ENCODE measurements at regions not wholly inside any gene's neighbourhood (a gene's known extent, or its start where the extent isn't known, plus 50 kb on each side); places are given as distances from the start of the nearest gene placed in this dataset.
"Not testable (repeated sequence)": the region's sequence is repeated elsewhere in the genome, so short reads cannot be mapped to it uniquely, and the experiment has no call there.

DNA sequence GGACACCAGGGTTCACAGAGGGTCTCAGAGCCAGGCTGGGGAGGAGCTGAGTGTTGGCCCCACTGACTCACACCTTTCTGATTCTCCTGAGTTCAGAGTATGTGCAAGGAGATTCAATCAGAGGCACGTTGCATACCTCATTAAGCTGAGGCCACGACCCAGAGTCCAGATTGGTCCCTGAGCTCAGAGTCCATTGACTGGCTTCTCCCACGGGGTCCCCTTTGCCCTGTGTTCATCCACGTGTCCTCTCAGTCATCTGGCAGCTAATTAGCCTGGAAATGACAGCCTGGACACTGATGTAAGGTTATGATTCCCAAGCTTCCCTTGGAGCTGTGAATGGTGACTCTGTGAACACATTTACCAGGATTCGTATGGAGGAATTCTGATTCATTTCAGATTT lies 267.2 kb downstream of the SH3BP4 start:
- ATAC-seq, result no peak
- no peak for DNase-seq

DNA sequence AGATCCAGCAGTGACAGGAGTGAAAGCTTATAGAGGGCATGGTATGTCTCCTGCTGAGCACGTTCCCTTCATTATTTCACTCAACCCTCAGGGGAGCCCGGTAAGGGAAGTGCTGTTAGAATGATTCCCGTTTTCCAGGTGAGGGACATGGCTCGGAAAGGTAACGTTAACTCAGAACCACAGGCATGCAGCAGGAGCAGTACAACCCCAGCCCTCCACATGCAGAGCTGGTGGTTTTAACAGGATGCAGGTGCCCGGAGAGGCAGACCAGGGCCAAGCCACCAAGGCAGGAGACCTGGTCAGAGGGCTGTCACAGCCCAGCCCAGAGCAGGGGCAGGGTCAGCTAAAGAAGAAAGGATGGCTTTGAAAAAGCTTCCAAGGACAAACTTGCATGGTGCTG lies 268.5 kb downstream of the SH3BP4 start:
- ATAC-seq, result no peak
- DNase-seq, result no peak

DNA sequence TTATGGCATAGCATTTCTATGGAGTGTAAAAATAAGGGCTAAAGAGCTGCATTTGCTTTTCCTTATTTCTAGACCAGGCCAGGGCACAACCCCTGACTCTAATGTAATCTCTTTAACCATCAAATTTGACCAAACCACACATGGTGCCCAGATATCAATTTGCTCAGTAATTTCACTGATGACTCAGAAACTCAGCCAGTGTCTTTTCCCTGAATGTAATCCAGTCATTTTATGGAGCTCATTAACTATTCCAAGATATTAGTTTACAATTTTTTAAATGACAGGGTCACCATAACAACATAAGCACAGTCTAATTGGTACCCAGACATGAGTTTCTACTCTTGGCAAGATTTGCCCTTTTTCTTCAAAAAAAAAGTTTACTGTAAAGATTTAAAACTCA lies 270.8 kb upstream of the AGAP1 start:
- ATAC-seq, result no peak
- no peak for DNase-seq

DNA sequence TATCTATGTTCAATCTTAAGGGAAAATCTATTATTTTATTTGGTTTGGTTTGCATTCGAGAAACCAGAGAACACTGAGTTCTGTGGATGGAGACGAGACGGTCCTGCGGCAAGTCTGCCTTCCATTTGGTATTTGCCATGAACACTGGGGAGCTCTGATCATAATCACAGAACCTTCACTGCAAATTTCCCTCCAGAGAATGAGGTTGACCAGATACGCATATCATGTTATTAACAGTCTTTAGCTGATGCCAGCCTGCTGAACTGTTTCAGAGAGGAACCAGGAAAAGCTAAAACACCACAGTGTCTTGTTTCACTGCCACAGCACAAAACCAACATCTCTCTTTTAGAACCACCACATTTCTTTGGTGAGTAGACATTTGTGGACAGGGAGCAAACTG lies 269.4 kb upstream of the AGAP1 start:
- DNase-seq (no peak), ATAC-seq (no peak)

DNA sequence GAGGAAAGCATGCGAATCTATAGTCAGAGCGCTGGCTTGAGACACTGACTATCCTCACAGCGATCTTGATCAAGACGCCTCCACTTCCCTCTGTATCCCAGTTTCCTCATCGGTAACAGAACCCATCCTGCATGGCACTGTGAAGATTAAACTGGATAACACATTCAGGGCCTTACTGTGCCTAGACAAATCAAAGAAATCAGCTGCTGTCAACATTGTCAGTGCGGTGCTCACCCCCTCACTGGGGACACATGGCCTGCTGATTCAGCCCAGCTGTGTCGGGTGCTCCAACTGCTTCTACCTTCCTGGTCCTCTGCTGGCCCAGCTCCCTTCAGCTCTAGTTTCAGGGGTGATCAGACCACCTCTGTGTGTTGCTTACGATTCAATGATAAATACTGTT lies 268.6 kb upstream of the AGAP1 start:
- ATAC-seq, result no peak
- no peak for DNase-seq

DNA sequence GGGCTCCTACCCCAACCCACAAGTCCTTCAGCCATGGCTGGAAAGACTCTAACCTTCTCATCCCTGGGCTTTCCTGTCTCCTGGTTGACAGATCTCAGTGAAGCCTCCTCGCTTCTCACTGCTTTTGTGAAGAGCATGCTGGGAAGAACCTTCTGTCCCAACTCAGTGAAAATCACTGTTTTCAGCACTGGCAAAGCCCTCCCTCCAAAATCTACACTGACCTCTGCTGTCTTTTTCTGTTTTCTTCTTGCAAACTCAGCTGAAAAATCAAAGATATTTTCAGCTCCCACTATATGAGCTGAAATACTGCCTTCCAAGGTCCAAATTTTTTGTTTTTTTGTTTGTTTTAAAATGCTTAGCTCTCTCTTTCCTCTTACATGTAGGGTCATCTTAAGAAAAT lies 266.3 kb upstream of the AGAP1 start:
- ATAC-seq (no peak), DNase-seq (no peak)

DNA sequence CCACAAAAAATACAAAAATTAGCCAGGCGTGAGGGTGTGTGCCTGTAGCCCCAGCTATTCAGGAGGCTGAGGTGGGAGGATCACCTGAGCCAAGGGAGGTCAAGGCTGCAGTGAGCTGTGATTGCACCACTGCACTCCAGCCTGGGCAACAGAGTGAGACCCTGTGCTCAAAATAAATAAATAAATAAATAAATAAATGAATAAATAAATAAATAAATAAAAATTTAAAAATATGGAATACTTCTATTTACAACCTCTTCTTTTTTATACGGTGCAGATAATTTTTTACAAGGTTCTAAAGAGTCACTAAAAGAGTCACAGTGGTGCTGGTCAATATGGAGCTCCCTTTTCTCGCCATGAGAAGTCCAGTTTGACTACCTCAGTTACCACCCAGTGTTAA lies 265.4 kb upstream of the AGAP1 start:
- not testable (repeated sequence) for ATAC-seq, DNase-seq

DNA sequence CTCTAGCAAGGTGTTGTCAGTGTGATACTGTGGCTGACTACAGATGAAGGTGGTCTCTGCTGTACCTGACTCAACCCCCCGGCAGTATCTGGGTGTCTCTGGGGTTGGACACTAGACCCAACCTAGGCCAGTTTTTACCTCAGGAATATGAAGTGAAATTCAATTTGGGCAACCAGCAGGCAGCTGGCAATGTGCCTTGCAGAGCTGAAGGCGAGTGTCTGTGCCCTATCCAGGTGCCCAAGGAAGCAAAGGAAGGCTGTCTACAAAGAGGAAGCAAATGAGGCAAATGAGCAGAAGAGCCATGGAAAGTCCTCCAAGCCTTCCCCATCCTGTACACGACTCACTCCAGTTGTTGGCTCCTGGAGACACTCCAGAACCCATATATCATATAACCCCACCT lies 264.6 kb upstream of the AGAP1 start:
- ATAC-seq, result no peak
- DNase-seq, result no peak

DNA sequence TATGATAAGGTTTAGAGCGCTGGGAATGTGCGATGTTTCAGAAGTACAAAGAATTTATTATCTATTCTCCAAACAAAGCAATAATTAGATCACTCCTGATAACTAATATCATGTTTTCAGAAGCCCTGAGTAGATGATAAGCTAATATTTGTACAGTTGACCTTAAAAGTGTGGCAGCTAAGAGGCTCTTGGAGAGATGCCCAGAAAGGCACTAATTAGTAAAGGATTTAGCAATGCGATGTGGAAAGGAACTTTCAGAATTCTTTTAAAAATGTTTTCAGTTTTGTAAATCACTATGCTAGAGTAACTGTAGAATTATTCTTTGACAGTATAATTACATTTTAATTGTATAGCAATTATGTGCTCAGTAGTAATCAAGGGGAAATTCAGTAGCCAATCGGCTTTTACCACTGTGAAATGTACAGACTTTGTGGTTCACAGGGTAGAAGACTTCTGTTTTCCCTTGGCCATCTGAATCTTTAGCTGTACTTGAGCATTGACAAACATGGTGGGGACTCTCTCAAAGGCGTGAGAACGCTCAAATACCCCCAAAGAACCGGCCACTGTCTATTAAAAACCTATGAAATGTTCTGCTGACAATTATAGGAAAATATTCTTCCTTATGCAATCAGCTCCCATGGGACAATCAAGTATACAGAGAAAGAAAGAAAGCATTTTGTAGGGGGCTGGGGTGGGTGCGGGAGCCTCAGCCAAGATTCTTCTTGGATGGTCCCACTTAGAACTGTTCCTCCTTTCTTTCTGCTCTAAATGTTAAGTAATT lies 262.8 kb upstream of the AGAP1 start:
- DNase-seq (no peak), ATAC-seq (no peak)

DNA sequence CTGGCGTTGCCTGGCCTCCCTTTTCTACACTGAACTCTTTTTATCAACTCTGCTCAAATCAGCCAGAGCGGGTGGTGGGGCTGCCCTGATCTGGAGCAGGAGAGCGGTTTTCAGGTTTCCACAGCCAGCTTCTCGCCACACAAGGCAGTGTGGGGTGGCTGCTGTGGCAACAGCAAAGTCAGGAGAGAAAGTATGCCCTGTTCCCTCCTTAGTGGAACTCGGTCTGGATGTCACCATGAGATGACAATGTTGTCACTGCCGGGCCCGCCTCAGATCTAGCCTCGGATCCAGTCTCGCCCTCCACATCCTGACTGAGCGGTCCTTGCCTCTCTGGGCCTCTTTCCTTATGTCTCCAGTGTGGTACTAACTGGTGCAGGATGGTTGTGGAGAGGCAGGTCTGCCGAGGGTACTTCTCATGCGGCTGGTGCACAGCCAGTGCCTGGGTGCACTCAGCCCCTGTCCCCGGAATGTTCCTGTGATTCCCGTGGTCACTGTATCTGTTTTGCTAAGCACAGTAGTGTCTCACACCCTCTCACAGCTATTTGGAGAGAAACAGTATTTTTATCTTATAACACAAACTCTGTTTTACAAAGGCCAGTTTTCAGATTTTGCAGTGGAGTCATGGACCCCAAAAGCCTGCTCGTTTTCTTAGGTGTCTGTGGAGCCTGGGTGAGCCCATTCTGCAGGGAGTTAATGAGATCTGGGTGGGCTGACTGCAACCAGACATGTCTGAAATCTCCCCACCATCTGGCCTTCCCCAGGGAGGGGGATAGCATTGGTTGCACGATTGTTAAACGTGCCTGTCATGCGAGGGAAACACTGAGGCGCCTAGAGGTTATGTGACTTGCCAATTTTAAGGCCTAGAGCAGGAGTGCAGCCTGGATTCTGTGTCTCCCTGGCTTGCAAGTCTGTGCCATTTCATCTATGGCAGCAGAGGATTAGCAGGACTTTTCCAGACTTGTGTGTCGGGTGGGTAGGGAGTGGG lies 261.1 kb upstream of the AGAP1 start:
- DNase-seq (no peak), ATAC-seq (no peak)

DNA sequence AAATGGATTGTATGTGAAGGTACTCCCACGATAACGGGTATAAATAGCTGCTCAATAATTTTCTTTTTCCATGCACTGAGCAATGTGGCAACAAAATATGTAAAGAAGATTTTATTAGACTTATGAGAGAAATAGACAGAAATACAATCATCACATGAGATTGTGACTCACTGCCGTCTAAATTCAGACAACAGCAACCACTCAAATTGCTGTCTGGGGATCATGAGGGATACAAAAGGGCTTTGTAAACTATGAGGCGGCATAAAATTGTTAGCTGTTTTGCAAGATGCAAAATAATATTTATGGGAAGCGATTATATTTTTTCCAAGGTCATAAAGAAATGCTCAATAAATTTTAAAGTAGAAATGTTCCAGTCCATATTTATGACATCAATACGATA lies 259.1 kb upstream of the AGAP1 start:
- no peak for ATAC-seq
- no peak for DNase-seq

DNA sequence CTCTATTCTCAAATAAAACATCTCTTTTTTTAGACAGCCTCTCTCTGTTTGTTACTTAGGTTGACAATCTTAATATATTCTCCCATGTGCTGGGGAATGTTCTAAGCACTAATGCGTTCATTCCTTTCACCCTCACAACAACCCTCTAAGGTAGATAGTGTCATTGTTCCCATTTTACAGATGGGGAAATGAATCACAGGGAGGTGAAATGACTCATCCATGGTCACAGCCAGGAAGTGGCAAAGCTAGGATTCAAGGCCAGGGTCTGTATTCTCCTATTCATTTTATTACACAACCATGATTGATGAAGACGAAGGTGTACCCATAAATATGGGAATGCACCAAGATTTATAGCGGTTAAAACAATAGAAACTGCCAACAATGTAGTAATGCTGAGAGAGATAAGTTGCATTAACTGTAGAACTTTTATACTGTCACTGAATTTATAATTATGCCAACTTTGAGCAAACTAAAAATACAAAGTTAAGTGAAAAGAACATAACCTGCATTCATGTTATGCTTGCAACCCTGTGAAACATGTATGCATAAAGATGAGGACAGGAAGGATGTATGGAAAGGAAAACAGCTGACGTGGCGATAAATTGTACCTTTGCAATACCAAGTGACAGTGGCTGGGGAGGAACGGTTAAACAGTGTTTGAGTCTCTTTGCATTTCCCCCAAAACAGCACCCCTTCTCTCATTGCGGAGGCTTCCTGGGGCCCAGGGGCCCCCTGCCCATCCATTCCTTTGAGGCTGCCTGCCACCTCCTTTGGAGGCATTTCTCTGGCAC lies 257.7 kb upstream of the AGAP1 start:
- ATAC-seq, result no peak
- DNase-seq, result no peak

DNA sequence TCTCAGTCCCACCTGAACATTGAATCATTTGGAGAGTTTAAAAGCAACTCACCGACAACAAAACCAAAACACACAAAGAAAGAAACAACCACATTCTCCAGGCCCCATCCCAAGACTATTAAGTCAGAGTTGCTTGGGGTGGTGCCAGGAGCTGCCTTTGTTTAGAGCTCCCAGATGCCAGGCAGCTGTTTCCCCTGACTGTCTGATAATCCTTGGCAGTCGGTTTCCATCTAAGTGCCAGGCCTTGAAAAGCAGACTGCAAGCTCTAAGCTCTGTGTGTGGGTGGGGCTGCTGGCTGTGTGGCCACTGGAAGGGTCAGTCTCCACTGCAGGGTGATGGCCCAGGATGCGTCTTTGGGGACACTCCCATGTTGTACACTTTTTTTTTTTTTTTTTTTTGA lies 255.3 kb upstream of the AGAP1 start:
- ATAC-seq, result no peak
- no peak for DNase-seq

DNA sequence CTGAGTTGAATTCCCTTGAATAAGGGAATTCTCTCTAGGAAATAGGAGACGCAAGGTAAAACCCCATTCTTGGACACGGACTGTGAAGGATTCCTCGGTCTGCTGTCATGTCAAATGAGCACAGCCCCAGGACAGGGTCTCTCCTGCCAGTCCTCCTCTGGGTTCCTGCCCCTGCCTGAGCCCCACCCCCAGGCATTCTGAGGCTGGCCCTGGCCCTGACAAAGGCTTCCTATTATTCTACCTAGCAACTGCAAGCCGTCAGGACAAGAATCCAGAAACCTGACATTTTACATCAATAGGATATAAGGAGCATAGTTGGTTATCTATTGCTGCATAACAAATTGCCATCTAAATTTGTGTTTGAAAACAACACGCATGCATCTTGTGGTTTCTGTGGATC lies 253.3 kb upstream of the AGAP1 start:
- DNase-seq, result no peak
- ATAC-seq, result no peak

DNA sequence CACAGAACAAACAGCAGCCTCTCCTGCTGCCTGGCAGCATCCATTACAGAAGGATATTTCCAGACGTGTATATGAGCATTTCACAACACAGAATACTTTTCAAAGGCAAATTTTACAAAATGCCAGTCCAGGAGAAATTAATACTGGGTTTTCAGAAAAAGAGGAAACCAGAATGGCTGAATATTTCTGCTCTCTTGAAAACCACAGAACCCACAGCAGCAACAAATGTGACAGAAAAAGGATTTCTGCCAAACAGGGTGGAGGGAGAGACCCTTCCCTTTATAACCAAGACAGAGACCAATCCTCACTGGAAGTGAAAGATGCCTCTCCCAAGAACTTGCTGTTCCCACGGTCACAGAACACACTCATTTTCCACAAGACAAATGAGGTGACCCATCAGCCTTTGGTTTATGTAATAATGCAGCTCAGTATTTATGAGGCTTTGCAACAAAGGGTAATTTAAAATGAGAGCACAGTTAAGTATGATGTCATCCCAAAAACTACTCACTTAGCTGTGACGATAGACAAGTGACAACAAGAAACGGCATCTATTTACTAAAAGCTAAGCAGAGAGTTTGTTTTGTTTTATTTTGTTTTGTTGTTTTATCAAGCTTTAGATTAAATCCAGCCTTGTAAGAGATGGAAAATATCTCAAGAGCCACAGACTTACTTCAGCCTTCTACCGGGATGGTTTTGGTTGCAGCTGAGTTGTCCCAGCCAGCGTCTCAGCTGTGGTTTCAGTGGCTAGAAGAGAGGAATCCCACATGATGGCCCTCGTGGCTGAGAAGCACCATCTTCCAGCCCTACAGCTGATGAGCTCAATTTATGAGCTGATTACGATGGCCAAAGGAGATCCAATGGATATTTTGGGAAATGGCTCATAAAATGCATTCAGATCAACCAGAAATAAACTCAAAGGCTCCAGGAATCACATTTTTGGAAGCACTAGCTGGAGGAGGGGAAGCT lies 249.3 kb upstream of the AGAP1 start:
- DNase-seq (no peak), ATAC-seq (no peak)

DNA sequence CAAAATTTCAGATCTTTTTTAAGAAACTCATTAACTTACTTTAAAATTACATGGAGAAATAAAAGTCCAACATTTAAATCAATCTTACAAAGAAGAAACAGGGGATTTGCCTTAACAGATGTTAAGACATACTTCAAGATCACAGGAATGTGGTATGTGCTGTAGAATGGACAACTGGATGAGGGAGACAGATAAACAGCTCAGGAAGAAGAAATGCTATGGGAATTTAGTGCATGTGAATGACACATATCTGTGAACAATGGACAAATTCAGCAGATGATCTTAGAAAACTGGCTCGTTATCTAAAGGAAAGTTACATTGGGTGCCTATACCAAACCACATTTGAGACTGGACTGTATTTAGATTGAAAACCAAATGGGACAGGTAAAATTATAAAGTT lies 246.8 kb upstream of the AGAP1 start:
- no peak for ATAC-seq
- no peak for DNase-seq

DNA sequence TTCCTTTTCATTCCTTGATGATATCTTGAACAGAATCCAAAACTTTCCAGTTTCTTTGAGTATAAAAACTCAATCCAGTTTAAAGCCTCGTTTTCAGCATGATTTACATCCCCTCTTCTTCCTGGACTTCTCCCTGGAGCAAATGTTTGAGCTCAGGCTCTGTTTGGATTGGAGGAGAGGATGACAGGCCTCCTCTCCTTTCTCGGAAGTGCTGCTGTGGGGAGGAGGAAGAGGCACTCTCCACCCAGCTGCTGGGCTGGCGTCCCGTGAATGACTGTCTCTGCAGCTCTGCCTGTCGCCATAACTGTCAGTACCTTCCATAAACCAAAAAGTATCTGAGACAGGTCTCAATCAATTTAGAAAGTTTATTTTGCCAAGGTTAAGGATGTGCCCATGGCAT lies 238.2 kb upstream of the AGAP1 start:
- ATAC-seq, result no peak
- DNase-seq, result no peak

DNA sequence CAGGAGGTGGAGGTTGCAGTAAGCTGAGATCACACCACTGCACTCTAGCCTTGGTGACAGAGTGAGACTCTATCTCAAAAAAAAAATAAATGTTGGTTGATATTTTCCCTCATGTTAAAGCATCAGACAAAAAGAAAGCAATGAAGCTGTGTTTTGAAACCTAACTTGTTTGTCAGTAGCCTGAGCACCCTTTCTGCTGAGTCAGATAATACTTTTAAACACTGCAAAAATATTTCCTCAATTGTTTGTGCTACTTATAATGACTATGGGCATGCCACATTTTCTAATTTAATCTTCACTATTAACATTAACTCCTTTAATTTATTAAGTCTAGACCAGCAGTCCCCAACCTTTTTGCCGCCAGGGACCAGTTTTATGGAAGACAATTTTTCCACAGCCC lies 236.3 kb upstream of the AGAP1 start:
- DNase-seq (no peak), ATAC-seq (no peak)

DNA sequence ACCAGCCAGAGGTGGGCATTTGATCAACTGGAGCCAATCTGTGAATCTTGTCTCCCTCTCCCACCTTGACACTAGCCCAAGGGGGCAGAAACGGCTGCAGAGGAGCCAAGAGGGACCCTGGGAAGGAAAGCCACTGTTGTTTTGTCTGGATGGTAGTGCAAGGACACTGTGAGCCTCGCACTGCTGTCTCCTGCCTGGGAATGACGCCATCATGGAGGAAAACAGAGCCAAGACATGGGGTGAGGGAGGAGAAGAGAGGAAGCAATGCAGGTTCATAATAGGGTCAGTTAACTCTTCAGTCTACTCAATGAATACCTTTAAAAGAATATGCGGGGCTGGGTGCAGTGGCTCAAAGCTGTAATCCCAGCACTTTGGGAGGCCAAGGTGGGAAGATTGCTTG lies 231.1 kb upstream of the AGAP1 start:
- no peak for DNase-seq
- no peak for ATAC-seq

DNA sequence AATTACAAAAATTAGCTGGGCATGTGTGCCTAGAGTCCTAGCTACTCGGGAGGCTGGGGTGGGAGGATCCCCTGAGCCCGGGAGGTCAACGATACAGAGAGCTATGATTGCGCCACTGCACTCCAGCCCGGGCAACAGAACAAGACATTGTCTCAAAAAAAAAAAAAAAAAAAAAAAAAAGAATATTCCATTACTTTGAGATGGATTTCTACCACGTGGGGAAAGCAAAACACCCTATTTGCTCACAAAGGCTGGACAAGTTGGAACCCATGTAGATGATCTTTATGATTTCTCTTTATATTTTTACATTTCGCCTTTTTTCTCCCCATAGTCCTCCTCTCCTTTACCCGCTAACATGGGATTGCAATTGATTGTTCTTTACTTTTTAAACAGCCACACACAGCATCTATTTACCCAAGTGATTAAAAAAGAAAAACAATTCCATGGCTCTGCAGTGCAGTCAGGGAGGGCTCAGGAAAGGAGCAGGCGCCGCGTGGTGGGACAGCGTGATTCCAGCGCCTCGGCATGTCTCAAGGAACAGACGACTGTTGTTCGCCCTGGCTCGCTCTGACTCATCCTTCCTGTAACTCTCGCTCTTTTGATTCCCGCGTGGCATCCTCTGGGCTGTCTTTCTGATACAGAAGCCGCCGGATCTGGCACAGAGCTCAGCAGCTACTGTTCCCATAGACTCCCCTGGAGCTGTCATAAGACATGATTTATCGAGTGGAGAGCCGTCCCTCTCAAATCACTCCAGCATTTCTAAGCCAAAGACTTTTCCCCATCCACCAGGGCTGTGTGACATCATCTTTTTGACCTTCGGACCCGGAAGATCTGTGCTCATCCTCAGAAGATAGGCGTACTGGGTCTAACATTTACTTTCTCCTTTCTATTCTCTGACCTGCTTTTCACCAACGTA lies 230.4 kb upstream of the AGAP1 start:
- no peak for ATAC-seq
- no peak for DNase-seq
